Prostate gland (tissue), 2 donors: ENCODE measurements at regions not wholly inside any gene's neighbourhood (a gene's known extent, or its start where the extent isn't known, plus 50 kb on each side); places are given as distances from the start of the nearest gene placed in this dataset.

Experiments used
- DNase-seq: peaks from one replicate; pipeline ENCODE4 v3.0.0-alpha.2; 2019; ENCODE audit warnings: low spot score
- H3K27ac ChIP-seq, 2 donors: fragments of 200-600 bp; sonication (generic); 2 replicates each; pipeline ENCODE4 v1.5.1; 2017 to 2019
- H3K27me3 ChIP-seq: fragments of 200-600 bp; sonication (generic); replicated peaks from 2 replicates; pipeline ENCODE4 v1.5.1; 2019; ENCODE audit not compliant: insufficient read depth
- H3K36me3 ChIP-seq, 2 donors: fragments of 200-600 bp; sonication (generic); 1 replicate in 1 of 2; 2 replicates in 1 of 2; pipeline versions ENCODE4 v1.5.1 to v1.8.1; 2017 to 2019
- H3K4me1 ChIP-seq: fragments of 200-600 bp; sonication (generic); replicated peaks from 2 replicates; pipeline ENCODE4 v1.5.1; 2019
- H3K4me3 ChIP-seq, 2 donors: fragments of 200-600 bp; sonication (generic); 2 replicates each; pipeline ENCODE4 v1.5.1; 2017 to 2019
- H3K9me3 ChIP-seq: fragments of 200-600 bp; sonication (generic); 2 replicates; pipeline ENCODE4 v1.5.1; 2017
- CTCF ChIP-seq, 4 experiments: fragments of 200-600 bp in 2 of 4; fragments of 450-650 bp in 2 of 4; sonication (generic) in 2 of 4; IDR thresholded peaks; 1 replicate in 3 of 4; 2 replicates in 1 of 4; pipeline ENCODE4 v1.5.1; 2016 to 2019; ENCODE audit warnings: antibody characterized with exemption in 4 of 4, mild to moderate bottlenecking in 2 of 4, moderate library complexity in 2 of 4
- POLR2A ChIP-seq: fragments of 450-650 bp; IDR thresholded peaks from one replicate; pipeline ENCODE4 v1.6.1; 2016; ENCODE audit warnings: antibody characterized with exemption, mild to moderate bottlenecking
- POLR2AphosphoS5 ChIP-seq: sonication (generic); formaldehyde crosslinking; IDR thresholded peaks from one replicate; pipeline ENCODE4 v1.6.1; 2017; ENCODE audit warnings: antibody characterized with exemption
- WGBS: methylation state at CpG from one replicate; pipeline ENCODE4 v1.1.5; 2018; 5-methylcytosine and 5-hydroxymethylcytosine counted together
- intact Hi-C: fragments of 100-400 bp; cut with DNase I; formaldehyde crosslinking; loops from one replicate; pipeline ENCODE4 v1.14.2; 2022

- TF ChIP-seq CTCF (IDR thresholded peaks at IDR 0.05) (no peak), POLR2AphosphoS5 (no peak), POLR2A (no peak)
- no peak for DNase-seq
- H3K27ac ChIP-seq: no peak overlapping the region
- intact Hi-C loops: no loop called here
- peaks cover 3% of the 10 kb centered on the region for H3K27me3 ChIP-seq
- H3K9me3 ChIP-seq: no peaks in the 10 kb centered on the region
- H3K36me3 ChIP-seq: no peaks in the 10 kb centered on the region
- 87% methylated on average over 26 of the region's 26 CpGs for WGBS
- H3K4me3 ChIP-seq: no peak overlapping the region
- no peaks in the 10 kb centered on the region for H3K4me1 ChIP-seq
These were observed 130.8 kb downstream of the DNAJB6 start for GRCh38 chr7:157467496-157468212.

- intact Hi-C loops: no loop called here
- no peak for TF ChIP-seq POLR2AphosphoS5
- no peak for TF ChIP-seq POLR2A
- no peak for TF ChIP-seq CTCF (IDR thresholded peaks at IDR 0.05)
- Histone ChIP-seq H3K27ac (no peak overlapping the region), H3K27me3 (peaks cover 3% of the 10 kb centered on the region), H3K4me3 (no peak overlapping the region), H3K36me3 (no peaks in the 10 kb centered on the region), H3K9me3 (no peaks in the 10 kb centered on the region), H3K4me1 (no peaks in the 10 kb centered on the region)
- DNase-seq: no peak
- WGBS: 74% methylated on average over 40 of the region's 42 CpGs
These were observed 131.7 kb downstream of the DNAJB6 start for GRCh38 chr7:157468221-157469111.

GRCh38 chr7:157469181-157470016, 132.6 kb downstream of the DNAJB6 start:
- H3K27ac ChIP-seq: no peak overlapping the region
- WGBS: 83% methylated on average over 33 of the region's 33 CpGs
- no peak overlapping the region for H3K4me3 ChIP-seq
- no peaks in the 10 kb centered on the region for H3K36me3 ChIP-seq
- H3K9me3 ChIP-seq: no peaks in the 10 kb centered on the region
- no peak for TF ChIP-seq POLR2AphosphoS5
- TF ChIP-seq CTCF (IDR thresholded peaks at IDR 0.05): no peak
- no peak for TF ChIP-seq POLR2A
- peaks cover 3% of the 10 kb centered on the region for H3K27me3 ChIP-seq
- H3K4me1 ChIP-seq: no peaks in the 10 kb centered on the region
- intact Hi-C loops: no loop called here
- no peak for DNase-seq

GRCh38 chr7:157470017-157470322, 133.2 kb downstream of the DNAJB6 start:
- no peak for DNase-seq
- Histone ChIP-seq H3K27ac (no peak overlapping the region), H3K4me1 (no peaks in the 10 kb centered on the region), H3K9me3 (no peaks in the 10 kb centered on the region), H3K4me3 (no peak overlapping the region), H3K36me3 (no peaks in the 10 kb centered on the region), H3K27me3 (peaks cover 3% of the 10 kb centered on the region)
- intact Hi-C loops: no loop called here
- 89% methylated on average over 8 of the region's 14 CpGs for WGBS
- TF ChIP-seq POLR2A (no peak), CTCF (IDR thresholded peaks at IDR 0.05) (no peak), POLR2AphosphoS5 (no peak)
